ENCODE measurements at regions not wholly inside any gene's neighbourhood (a gene's known extent, or its start where the extent isn't known, plus 50 kb on each side); places are given as distances from the start of the nearest gene placed in this dataset.
"Not testable (repeated sequence)": the region's sequence is repeated elsewhere in the genome, so short reads cannot be mapped to it uniquely, and the experiment has no call there.

DNA sequence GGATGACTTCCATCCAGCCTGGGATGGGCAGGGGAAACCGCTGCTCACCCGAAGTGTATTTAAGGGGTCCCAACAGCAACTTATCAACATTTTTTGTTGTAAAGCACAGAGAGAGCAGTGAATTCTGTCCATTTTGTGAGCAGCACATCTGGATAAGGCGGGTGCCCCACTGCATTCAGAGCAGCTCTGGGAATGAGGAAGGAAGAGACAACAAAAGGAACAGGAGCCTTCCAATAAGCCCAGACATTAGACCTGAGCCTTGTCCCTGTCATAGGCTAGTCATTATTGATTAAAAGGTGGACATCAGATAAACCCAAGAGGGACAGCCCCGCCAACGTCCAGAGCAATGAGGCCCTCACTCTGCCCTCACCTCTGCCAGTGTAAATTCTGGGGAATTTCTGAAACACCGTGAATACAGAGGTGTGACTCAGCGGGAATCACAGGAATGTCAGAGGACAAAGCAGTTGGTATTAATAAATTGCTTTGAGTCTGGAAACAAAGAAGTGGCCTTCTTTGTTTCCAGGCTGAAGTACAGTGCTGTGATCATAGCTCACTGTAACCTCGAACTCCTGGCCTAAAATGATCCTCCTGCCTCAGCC, 78.2 kb upstream of the PLGLB2 start:
- CTCF ChIA-PET (ENCODE audit: partially characterized antibody); DNase-seq; H3K9me3 Mint-ChIP-seq; H3K27ac ChIP-seq (ENCODE audit: low read depth, low read length); H3K27me3 ChIP-seq (ENCODE audit: insufficient read depth, low read length); H3K36me3 Mint-ChIP-seq; H3K27me3 Mint-ChIP-seq; intact Hi-C loops (cut with micrococcal nuclease); H3K4me3 Mint-ChIP-seq; H3K36me3 ChIP-seq (ENCODE audit: insufficient read depth, low read length); H3K27ac Mint-ChIP-seq; H3K9me3 ChIP-seq (ENCODE audit: control insufficient read depth in 1 of 2, low read length in 2 of 2); H3K4me3 ChIP-seq (ENCODE audit: low read length in 2 of 2); POLR2A ChIA-PET (ENCODE audit: partially characterized antibody); H3K4me1 Mint-ChIP-seq; H3K4me1 ChIP-seq (ENCODE audit: insufficient read depth, low read length): not testable (repeated sequence)

DNA sequence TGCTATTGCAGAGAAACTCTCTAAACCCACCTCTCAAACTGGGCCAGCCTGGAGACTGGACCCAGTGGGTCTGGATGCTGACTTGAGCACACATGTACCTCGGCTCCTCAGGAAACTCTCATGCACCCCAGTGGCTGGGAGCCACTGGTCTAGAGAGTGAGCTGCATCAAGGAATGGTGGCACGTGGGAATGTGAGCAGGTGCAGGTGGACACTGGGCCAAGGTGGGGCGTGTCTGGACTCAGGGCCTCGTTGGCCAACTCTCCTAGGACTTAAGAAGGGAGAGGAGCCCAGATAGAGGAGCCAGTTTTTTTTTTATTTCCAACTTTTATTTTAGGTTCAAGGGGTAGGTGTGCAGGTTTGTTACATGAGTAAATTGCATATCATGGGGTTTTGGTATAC, 75.5 kb upstream of the PLGLB2 start:
- H3K27me3 Mint-ChIP-seq; DNase-seq; H3K9me3 Mint-ChIP-seq; H3K4me3 Mint-ChIP-seq; H3K27ac Mint-ChIP-seq; H3K9me3 ChIP-seq (ENCODE audit: control insufficient read depth in 1 of 2, low read length in 2 of 2); H3K36me3 Mint-ChIP-seq; H3K36me3 ChIP-seq (ENCODE audit: insufficient read depth, low read length); H3K4me1 Mint-ChIP-seq; H3K4me3 ChIP-seq (ENCODE audit: low read length in 2 of 2); H3K27me3 ChIP-seq (ENCODE audit: insufficient read depth, low read length); CTCF ChIA-PET (ENCODE audit: partially characterized antibody); POLR2A ChIA-PET (ENCODE audit: partially characterized antibody); H3K27ac ChIP-seq (ENCODE audit: low read depth, low read length); H3K4me1 ChIP-seq (ENCODE audit: insufficient read depth, low read length); intact Hi-C loops (cut with micrococcal nuclease): not testable (repeated sequence)

DNA sequence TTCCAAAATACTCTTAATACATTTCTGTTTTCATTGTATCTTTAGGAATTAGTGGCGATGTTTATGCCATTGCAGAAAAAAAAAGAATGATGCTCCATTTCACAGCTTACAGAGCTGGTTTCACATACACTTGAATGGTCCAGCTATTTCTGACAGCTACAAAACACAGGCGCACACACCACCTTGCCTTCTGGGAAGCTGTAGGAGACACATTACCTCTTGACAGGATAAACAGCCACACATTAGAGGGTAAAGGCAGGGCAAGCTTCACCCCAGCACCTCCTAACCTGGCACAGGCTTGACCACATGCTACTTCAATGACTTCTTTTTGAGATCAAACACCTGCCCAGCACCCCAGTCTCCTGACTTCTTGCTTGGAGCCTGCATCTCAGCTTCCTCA, 73.2 kb upstream of the PLGLB2 start:
- CTCF ChIA-PET (ENCODE audit: partially characterized antibody); H3K27ac ChIP-seq (ENCODE audit: low read depth, low read length); intact Hi-C loops (cut with micrococcal nuclease); H3K27me3 Mint-ChIP-seq; H3K27ac Mint-ChIP-seq; H3K4me1 ChIP-seq (ENCODE audit: insufficient read depth, low read length); H3K4me3 Mint-ChIP-seq; H3K9me3 Mint-ChIP-seq; H3K36me3 ChIP-seq (ENCODE audit: insufficient read depth, low read length); H3K27me3 ChIP-seq (ENCODE audit: insufficient read depth, low read length); H3K9me3 ChIP-seq (ENCODE audit: control insufficient read depth in 1 of 2, low read length in 2 of 2); H3K36me3 Mint-ChIP-seq; H3K4me1 Mint-ChIP-seq; DNase-seq; POLR2A ChIA-PET (ENCODE audit: partially characterized antibody); H3K4me3 ChIP-seq (ENCODE audit: low read length in 2 of 2): not testable (repeated sequence)

DNA sequence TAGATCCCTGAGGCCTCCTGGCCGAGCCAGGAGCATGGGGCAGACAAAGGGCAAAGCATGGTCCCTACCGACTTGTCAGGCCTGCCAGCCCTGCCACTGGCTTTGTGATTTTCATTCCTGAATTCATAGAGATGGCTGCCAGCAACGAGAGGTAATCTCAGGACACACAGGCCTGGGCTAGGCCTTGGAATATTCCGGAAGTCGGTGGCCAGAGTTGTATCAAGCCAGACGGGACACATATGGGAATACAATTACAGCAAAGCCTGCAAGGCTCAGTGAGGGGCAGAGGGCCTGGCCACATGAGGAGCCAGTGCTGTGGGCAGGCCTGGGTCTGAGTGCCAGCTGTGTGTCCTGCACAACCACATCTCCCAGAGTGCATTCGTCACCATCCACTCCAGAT, 72.4 kb upstream of the PLGLB2 start:
- intact Hi-C loops (cut with micrococcal nuclease); H3K4me1 ChIP-seq (ENCODE audit: insufficient read depth, low read length); H3K27me3 ChIP-seq (ENCODE audit: insufficient read depth, low read length); H3K36me3 ChIP-seq (ENCODE audit: insufficient read depth, low read length); CTCF ChIA-PET (ENCODE audit: partially characterized antibody); H3K4me3 ChIP-seq (ENCODE audit: low read length in 2 of 2); H3K9me3 ChIP-seq (ENCODE audit: control insufficient read depth in 1 of 2, low read length in 2 of 2); DNase-seq; H3K4me1 Mint-ChIP-seq; H3K4me3 Mint-ChIP-seq; H3K27ac Mint-ChIP-seq; H3K9me3 Mint-ChIP-seq; POLR2A ChIA-PET (ENCODE audit: partially characterized antibody); H3K27me3 Mint-ChIP-seq; H3K27ac ChIP-seq (ENCODE audit: low read depth, low read length); H3K36me3 Mint-ChIP-seq: not testable (repeated sequence)

DNA sequence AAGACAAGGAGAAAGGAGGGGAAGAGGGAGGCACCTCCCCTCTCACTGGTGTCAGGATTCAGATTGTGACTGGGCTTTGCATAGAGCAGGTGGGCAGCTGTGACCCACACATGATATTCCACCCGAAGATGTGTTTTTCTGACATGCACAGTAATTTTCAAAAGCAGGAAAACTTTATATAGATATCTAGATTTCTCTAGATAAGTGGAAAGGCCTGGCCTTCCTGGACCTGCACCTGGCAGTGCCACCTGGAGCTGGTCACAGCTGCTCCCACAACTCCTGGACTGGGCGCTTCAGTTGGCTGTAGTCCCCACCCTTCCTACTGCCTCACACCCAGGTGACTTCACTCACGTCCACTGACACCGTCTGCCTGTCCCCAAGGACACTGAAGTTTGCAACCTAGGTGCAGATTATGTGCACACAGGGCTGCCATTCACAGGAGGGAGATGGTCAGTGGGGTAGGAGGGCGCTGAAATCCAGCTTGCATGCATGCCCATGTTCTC, 70.4 kb upstream of the PLGLB2 start:
- intact Hi-C loops (cut with micrococcal nuclease); H3K36me3 Mint-ChIP-seq; H3K4me3 ChIP-seq (ENCODE audit: low read length in 2 of 2); H3K9me3 Mint-ChIP-seq; H3K4me1 Mint-ChIP-seq; DNase-seq; POLR2A ChIA-PET (ENCODE audit: partially characterized antibody); H3K4me3 Mint-ChIP-seq; H3K9me3 ChIP-seq (ENCODE audit: control insufficient read depth in 1 of 2, low read length in 2 of 2); H3K27me3 ChIP-seq (ENCODE audit: insufficient read depth, low read length); H3K36me3 ChIP-seq (ENCODE audit: insufficient read depth, low read length); H3K27ac Mint-ChIP-seq; H3K4me1 ChIP-seq (ENCODE audit: insufficient read depth, low read length); H3K27me3 Mint-ChIP-seq; CTCF ChIA-PET (ENCODE audit: partially characterized antibody); H3K27ac ChIP-seq (ENCODE audit: low read depth, low read length): not testable (repeated sequence)

DNA sequence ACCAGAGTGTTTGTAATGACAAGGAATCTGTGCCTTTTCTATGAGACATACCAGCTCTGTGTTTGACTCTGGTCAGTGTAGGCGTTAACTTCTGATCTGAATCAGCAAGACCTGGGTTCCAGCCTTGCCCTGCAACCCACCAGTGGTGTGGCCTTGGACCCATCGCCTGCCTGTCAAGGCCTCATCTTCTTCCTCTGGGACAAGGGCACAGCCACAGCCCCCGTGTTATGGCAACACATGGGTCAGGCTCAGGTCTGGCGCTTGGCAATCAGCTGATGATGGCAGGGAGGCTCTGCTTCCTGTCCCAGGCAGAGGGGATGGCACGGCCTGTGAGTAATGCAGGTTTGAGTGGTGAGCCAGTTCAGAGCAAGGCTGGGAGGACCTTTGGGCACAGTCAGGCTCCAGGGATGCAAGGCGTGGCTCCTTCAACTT, 69.1 kb upstream of the PLGLB2 start:
- H3K27ac ChIP-seq (ENCODE audit: low read depth, low read length); H3K4me3 ChIP-seq (ENCODE audit: low read length in 2 of 2); H3K4me3 Mint-ChIP-seq; H3K27ac Mint-ChIP-seq; H3K27me3 Mint-ChIP-seq; H3K4me1 ChIP-seq (ENCODE audit: insufficient read depth, low read length); POLR2A ChIA-PET (ENCODE audit: partially characterized antibody); H3K9me3 ChIP-seq (ENCODE audit: control insufficient read depth in 1 of 2, low read length in 2 of 2); CTCF ChIA-PET (ENCODE audit: partially characterized antibody); H3K27me3 ChIP-seq (ENCODE audit: insufficient read depth, low read length); DNase-seq; H3K36me3 ChIP-seq (ENCODE audit: insufficient read depth, low read length); intact Hi-C loops (cut with micrococcal nuclease); H3K36me3 Mint-ChIP-seq; H3K9me3 Mint-ChIP-seq; H3K4me1 Mint-ChIP-seq: not testable (repeated sequence)

DNA sequence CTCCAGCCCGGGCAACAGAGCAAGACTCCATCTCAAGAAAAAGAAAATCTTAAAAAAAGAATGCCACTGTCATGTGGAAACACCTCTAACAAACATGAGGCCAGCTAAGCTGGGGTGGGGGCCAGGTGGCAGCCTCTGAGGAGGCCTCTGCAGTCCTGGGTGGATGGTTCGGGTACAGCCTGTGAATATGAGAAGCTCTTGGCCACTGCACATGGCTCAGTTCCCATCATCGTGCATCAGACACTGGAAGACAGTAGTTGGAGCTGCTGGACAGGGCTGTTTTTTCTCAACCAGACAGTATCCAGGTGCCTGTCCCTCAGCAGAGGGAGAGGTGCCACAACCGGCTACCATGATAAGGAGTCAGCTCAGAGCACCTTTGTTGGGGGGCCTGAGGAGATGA, 67.9 kb upstream of the PLGLB2 start:
- H3K4me3 Mint-ChIP-seq, H3K9me3 Mint-ChIP-seq: not testable (repeated sequence)

DNA sequence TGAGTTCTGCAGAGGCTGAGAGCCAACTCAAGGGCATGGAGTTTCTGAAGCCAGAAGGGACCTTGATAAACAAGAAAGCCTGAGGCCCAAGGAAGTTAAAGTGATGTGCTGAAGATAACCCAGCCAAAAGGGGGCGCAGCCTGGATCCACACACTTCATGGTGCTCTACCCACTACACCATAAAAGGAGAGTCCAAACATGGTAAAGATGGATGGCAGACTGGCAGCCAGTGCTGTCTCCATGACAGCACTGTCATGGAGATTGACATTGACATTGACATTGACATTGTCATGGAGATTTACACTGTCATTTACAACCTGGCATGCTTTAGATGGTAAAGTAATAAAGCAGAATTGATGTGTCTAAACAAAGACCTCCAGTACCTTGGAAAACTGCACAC, 67.2 kb upstream of the PLGLB2 start:
- intact Hi-C loops (cut with micrococcal nuclease); H3K27ac Mint-ChIP-seq; H3K4me1 Mint-ChIP-seq; POLR2A ChIA-PET (ENCODE audit: partially characterized antibody); H3K9me3 Mint-ChIP-seq; H3K4me3 Mint-ChIP-seq; H3K36me3 ChIP-seq (ENCODE audit: insufficient read depth, low read length); CTCF ChIA-PET (ENCODE audit: partially characterized antibody); H3K4me1 ChIP-seq (ENCODE audit: insufficient read depth, low read length); H3K36me3 Mint-ChIP-seq; H3K27ac ChIP-seq (ENCODE audit: low read depth, low read length); H3K27me3 ChIP-seq (ENCODE audit: insufficient read depth, low read length); H3K27me3 Mint-ChIP-seq; DNase-seq; H3K9me3 ChIP-seq (ENCODE audit: control insufficient read depth in 1 of 2, low read length in 2 of 2); H3K4me3 ChIP-seq (ENCODE audit: low read length in 2 of 2): not testable (repeated sequence)

More for the DNA sequence above, 67.9 kb upstream of the PLGLB2 start:
- H3K27me3 ChIP-seq (ENCODE audit: insufficient read depth, low read length); H3K36me3 Mint-ChIP-seq; intact Hi-C loops (cut with micrococcal nuclease); H3K36me3 ChIP-seq (ENCODE audit: insufficient read depth, low read length); H3K4me1 ChIP-seq (ENCODE audit: insufficient read depth, low read length); H3K27ac ChIP-seq (ENCODE audit: low read depth, low read length); H3K9me3 ChIP-seq (ENCODE audit: control insufficient read depth in 1 of 2, low read length in 2 of 2); H3K27ac Mint-ChIP-seq; CTCF ChIA-PET (ENCODE audit: partially characterized antibody); H3K4me1 Mint-ChIP-seq; DNase-seq; H3K4me3 ChIP-seq (ENCODE audit: low read length in 2 of 2); H3K27me3 Mint-ChIP-seq; POLR2A ChIA-PET (ENCODE audit: partially characterized antibody): not testable (repeated sequence)
